Large intestine (tissue), 3 donors: ENCODE measurements at regions not wholly inside any gene's neighbourhood (a gene's known extent, or its start where the extent isn't known, plus 50 kb on each side); places are given as distances from the start of the nearest gene placed in this dataset.
"Not testable (repeated sequence)": the region's sequence is repeated elsewhere in the genome, so short reads cannot be mapped to it uniquely, and the experiment has no call there.

Experiments used
- DNase-seq, 2 donors: peaks; one replicate each; pipeline versions ENCODE4 v3.0.0 to v3.0.0-alpha.2; 2013
- H3K27ac ChIP-seq: one replicate; pipeline ENCODE4 v1.5.1; 2013; ENCODE audit warnings: low read length
- H3K27me3 ChIP-seq: 2 replicates; pipeline ENCODE4 v1.6.1; 2013; ENCODE audit warnings: low read length; ENCODE audit not compliant: control insufficient read depth, insufficient read depth
- H3K36me3 ChIP-seq: 2 replicates; pipeline ENCODE4 v1.6.1; 2013; ENCODE audit warnings: low read length; ENCODE audit not compliant: control insufficient read depth, insufficient read depth
- H3K4me1 ChIP-seq: one replicate; pipeline ENCODE4 v1.6.1; 2013; ENCODE audit warnings: low read length; ENCODE audit not compliant: control insufficient read depth, insufficient read depth
- H3K4me3 ChIP-seq: one replicate; pipeline ENCODE4 v1.5.1; 2013; ENCODE audit warnings: low read length
- H3K9me3 ChIP-seq: one replicate; pipeline ENCODE4 v1.6.1; 2013; ENCODE audit warnings: mild to moderate bottlenecking, low read depth, low read length, moderate library complexity; ENCODE audit not compliant: control insufficient read depth
- WGBS: methylation state at CpG from one replicate; pipeline ENCODE4 v1.1.5; 2013; ENCODE audit warnings: low lambda C conversion rate; ENCODE audit not compliant: insufficient coverage; 5-methylcytosine and 5-hydroxymethylcytosine counted together

DNA sequence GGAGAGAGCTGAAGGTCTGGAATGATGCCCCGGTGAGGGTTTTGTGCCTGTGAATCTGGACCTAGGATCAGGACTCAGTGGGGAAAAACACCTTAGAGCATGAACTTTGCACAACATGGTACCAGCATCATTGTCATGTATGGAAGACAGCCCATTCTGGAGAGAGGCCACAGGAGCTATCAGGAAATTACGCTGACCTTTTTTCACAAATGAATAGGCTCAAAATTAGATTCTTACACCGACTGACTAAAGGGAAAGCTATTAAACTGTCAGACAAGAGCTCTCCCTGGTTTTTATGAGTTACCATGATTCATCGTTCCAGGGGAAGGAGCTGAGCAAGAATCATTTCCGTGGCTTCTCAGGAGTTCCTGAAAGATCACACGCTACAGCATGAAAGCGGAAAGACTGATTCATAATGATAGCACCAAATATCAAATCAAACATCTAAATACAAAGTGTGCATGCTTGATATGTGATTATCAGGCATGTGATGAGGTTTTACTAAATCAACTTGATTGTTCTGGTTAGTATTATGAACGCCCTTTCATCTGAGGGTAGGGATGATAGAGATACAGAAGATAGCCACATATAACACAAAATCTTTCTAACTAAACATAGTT lies 224.9 kb upstream of the SMLR1 start:
- H3K27ac ChIP-seq = no peak overlapping the region
- WGBS = 83% methylated on average over 1 of the region's 8 CpGs
- no peaks in the 10 kb centered on the region for H3K36me3 ChIP-seq
- no peaks in the 10 kb centered on the region for H3K27me3 ChIP-seq
- H3K9me3 ChIP-seq = no peaks in the 10 kb centered on the region
- no peaks in the 10 kb centered on the region for H3K4me1 ChIP-seq
- no peak overlapping the region for H3K4me3 ChIP-seq
- no peak for DNase-seq

DNA sequence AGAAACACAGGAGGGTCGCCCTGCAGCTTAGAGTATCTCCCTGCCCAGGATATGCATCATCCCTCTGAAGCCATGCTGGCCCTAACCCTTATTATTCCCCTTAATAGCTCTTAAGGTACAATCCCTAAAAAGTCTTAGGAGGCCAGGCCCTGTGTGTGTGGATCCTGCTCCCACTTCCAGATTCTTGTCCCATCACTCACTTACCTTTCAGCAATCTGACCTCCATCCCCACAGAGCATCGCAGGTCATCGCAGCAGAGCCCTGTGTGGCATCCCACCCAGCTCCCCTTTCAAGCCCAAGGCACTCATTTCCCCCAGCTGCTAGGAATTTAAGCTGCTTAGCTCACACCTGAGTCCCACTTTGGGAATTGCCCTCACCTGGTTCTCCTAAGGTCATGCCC lies 223.8 kb upstream of the SMLR1 start:
- H3K4me1 ChIP-seq = no peaks in the 10 kb centered on the region
- no peak overlapping the region for H3K27ac ChIP-seq
- H3K9me3 ChIP-seq = no peaks in the 10 kb centered on the region
- no peak overlapping the region for H3K4me3 ChIP-seq
- H3K27me3 ChIP-seq = no peaks in the 10 kb centered on the region
- H3K36me3 ChIP-seq = no peaks in the 10 kb centered on the region
- no peak for DNase-seq
- no CpG with 5 or more reads among the region's 3 CpGs for WGBS

DNA sequence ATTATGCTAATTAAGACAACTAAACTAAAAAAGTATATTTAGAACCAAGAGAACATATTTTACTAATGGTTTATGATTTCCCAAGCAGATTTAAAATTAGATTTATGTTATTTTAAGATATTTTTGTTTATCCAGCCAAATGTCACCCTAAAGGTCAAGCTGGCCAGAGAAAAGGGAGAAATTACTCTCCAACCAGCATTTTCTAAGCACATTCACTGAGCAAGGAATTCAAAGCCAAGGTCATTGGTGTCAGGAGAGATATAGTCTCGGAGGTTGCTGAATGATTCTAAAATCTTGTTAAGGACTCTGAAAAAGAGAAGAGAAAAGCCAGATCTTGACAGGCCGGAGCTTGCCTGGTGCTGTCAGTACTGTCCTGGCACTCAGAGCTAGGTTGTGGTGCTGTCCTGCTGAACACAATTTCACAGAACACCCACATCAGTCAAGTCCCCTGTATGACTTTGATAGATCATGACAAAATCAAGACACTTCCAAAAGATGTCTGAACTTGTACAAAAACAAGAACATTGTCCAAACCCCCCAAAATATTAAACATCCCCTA lies 222.3 kb upstream of the SMLR1 start:
- Histone ChIP-seq H3K4me3 (no peak overlapping the region), H3K4me1 (no peaks in the 10 kb centered on the region), H3K9me3 (no peaks in the 10 kb centered on the region), H3K27ac (no peak overlapping the region), H3K36me3 (no peaks in the 10 kb centered on the region), H3K27me3 (no peaks in the 10 kb centered on the region)
- DNase-seq = no peak
- WGBS = no CpG with 5 or more reads among the region's 2 CpGs

DNA sequence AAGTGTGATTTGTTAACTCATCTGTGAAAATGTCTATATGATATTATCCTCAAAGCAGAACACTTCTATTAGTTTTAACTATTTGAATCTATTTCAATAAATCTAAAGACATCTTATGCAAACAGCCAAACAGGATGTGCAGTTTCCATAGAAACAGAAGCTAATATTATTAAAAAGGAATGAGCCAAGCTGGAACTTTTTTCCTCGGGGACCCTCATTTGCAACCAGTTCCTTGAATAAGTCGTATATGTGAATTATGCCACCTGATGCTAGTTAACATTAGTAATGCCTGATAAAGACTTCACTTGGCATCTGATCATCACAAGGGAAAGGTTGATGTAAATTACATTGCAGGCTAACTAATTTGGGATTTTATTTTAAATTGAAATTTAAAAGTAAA lies 216.9 kb upstream of the SMLR1 start:
- Histone ChIP-seq H3K4me3 (no peak overlapping the region), H3K4me1 (no peaks in the 10 kb centered on the region), H3K9me3 (no peaks in the 10 kb centered on the region), H3K27ac (no peak overlapping the region), H3K27me3 (no peaks in the 10 kb centered on the region), H3K36me3 (no peaks in the 10 kb centered on the region)
- no peak for DNase-seq
- WGBS = 61% methylated on average over 2 of the region's 2 CpGs

DNA sequence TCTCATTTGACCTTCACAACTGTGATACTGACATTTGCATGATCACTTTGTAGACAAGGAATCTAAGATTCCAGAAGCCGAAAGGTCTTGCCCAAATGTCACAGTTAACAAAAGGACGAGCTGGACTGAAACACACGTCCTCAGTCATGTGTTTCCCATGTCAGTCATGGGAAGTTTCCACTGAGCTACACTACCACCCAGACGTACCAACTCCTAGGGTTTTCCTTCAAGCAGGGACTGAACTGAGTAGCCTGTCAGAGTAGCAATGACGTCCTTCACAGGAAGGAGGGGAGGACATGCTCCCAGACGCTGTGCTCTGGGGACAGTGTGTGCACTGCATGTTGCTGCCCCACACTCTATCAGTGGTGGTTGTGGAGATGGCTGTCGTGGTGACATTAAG lies 215.8 kb upstream of the SMLR1 start:
- no peaks in the 10 kb centered on the region for H3K36me3 ChIP-seq
- H3K9me3 ChIP-seq = no peaks in the 10 kb centered on the region
- no CpG with 5 or more reads among the region's 7 CpGs for WGBS
- no peaks in the 10 kb centered on the region for H3K27me3 ChIP-seq
- H3K27ac ChIP-seq = no peak overlapping the region
- no peak overlapping the region for H3K4me3 ChIP-seq
- DNase-seq = no peak
- H3K4me1 ChIP-seq = no peaks in the 10 kb centered on the region

DNA sequence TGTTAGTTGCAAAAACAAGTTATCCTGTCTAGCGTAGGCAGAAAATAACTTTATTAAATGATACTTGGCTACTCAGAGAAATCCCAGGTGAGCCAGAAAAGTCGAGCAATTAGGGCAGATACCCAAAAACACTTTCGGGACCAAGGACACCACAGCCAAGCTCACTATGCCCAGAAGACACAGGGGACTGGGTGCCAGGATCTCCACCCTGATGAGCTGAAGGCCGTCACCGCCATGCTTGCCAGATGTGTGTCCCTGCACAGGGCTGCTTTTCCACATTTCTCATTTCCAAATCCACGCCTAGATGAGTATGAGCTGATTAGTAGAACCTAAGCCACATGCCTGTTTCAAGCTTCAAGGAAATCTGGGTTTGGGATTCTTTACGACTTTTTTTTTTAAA lies 214.0 kb upstream of the SMLR1 start:
- Histone ChIP-seq H3K4me3 (no peak overlapping the region), H3K27me3 (no peaks in the 10 kb centered on the region), H3K36me3 (no peaks in the 10 kb centered on the region), H3K27ac (no peak overlapping the region), H3K4me1 (no peaks in the 10 kb centered on the region), H3K9me3 (no peaks in the 10 kb centered on the region)
- 100% methylated on average over 1 of the region's 7 CpGs for WGBS
- DNase-seq = no peak

DNA sequence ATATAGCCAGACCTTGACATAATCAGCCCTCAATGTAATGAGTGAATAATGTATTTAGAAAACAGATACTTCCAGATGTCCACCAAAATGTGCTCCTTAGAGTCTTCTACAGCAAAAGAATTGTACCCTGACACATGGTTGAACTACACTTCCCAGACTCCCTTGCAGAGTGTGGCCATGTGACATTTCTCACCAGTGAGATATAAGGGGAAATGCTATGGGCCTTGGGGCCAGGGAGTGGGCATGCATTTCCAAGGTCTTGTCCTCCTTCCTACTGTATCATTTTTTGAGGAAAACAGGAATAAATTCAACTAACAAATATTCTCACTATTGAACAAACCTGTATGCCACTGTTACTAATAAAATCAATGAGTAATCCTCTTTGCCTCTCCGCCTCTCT lies 211.4 kb upstream of the SMLR1 start:
- Histone ChIP-seq H3K27me3 (no peaks in the 10 kb centered on the region), H3K27ac (no peak overlapping the region), H3K4me1 (no peaks in the 10 kb centered on the region), H3K9me3 (no peaks in the 10 kb centered on the region), H3K4me3 (no peak overlapping the region), H3K36me3 (no peaks in the 10 kb centered on the region)
- no peak for DNase-seq
- WGBS = no CpG with 5 or more reads among the region's 1 CpG

DNA sequence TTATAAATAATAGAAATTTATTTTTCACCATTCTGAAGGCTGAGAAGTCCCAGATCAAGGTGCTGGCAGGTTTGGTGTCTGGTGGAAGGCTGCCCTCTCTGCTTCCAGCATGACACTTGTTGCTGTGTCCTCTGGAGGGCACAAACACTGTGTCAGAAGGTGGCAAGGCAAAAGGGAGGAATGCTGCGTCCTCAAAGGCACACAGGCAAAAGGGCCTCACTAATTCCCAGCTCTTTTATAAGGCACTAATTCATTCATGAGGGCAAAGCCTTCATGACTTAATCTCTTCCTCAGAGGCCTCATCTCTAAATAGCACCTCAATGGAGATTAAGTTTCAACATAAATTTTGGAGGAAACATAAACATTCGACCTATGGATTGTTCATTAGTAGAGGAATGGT lies 209.5 kb upstream of the SMLR1 start:
- Histone ChIP-seq H3K36me3 (no peaks in the 10 kb centered on the region), H3K4me3 (no peak overlapping the region), H3K27me3 (no peaks in the 10 kb centered on the region), H3K4me1 (no peaks in the 10 kb centered on the region), H3K9me3 (no peaks in the 10 kb centered on the region), H3K27ac (no peak overlapping the region)
- DNase-seq = no peak
- 67% methylated on average over 1 of the region's 2 CpGs for WGBS

DNA sequence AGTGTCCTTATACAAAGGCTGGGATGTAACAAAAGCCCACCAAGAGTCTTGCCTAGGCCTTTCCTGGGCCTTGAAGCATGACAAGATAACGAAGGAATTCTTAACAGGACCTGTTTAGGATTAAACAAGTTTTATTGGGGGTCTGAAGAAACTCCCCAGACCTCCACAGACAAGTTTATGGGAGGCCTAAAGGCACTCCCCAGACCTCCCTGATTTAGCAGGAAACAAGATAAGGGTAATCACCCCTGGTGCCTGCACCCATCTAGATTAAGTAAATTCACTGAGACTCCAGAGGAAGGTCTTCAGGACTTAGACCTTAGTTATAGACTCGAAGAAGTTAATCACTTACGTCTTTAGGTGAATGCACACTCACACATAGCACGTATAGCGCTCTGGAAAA lies 208.4 kb upstream of the SMLR1 start:
- not testable (repeated sequence) for H3K27me3 ChIP-seq, DNase-seq, H3K9me3 ChIP-seq, H3K4me1 ChIP-seq, H3K27ac ChIP-seq, H3K36me3 ChIP-seq, H3K4me3 ChIP-seq
- WGBS = 56% methylated on average over 4 of the region's 5 CpGs

DNA sequence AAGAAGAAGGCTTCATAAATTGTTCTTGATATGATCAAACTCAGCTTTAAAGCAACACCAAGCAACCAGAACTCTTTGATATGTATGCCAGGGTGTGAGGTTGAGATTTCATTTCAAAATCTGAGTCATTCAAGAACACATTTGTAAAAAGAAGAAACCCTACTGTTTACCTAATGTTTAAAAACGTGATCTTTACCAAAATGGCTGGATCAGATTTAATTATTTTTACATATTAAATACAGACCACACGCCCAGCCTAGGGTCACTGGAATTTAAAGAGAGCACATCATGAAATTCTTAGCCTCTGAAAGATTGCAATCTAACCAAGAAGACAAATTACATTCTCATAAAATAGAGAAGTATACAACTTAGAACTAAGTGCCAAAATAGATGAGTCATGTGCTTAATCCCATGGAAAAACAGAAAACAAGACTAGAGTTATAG lies 206.8 kb upstream of the SMLR1 start:
- Histone ChIP-seq H3K9me3 (no peaks in the 10 kb centered on the region), H3K36me3 (no peaks in the 10 kb centered on the region), H3K27ac (no peak overlapping the region), H3K27me3 (no peaks in the 10 kb centered on the region), H3K4me1 (no peaks in the 10 kb centered on the region), H3K4me3 (no peak overlapping the region)
- no peak for DNase-seq
- 72% methylated on average over 2 of the region's 2 CpGs for WGBS

DNA sequence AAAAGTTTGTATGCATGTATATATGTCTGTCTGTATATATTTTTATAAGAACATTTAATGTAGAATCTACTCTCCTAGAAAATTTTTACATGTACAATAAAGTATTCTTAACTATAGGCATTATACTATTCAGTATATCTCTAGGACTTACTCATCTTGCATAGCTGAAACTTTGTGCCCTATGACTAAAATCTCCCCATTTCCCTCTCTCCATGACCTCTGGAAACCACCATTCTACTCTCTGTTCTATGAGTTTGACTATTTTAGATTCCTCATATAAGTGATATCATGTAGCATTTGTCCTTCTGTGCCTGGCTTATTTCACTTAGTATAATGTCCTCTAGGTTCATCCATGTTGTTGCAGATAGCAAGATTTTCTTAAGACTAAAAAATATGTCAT lies 205.1 kb upstream of the SMLR1 start:
- Histone ChIP-seq H3K27me3 (no peaks in the 10 kb centered on the region), H3K9me3 (no peaks in the 10 kb centered on the region), H3K4me3 (no peak overlapping the region), H3K27ac (no peak overlapping the region), H3K36me3 (no peaks in the 10 kb centered on the region), H3K4me1 (no peaks in the 10 kb centered on the region)
- DNase-seq = no peak
